EH (cell line): ENCODE measurements at regions not wholly inside any gene's neighbourhood (a gene's known extent, or its start where the extent isn't known, plus 50 kb on each side); places are given as distances from the start of the nearest gene placed in this dataset.
"Not testable (repeated sequence)": the region's sequence is repeated elsewhere in the genome, so short reads cannot be mapped to it uniquely, and the experiment has no call there.

Experiments
- DNase-seq: peaks from one replicate; pipeline ENCODE4 v3.0.0-alpha.2; 2015; ENCODE audit warnings: low read depth

DNA sequence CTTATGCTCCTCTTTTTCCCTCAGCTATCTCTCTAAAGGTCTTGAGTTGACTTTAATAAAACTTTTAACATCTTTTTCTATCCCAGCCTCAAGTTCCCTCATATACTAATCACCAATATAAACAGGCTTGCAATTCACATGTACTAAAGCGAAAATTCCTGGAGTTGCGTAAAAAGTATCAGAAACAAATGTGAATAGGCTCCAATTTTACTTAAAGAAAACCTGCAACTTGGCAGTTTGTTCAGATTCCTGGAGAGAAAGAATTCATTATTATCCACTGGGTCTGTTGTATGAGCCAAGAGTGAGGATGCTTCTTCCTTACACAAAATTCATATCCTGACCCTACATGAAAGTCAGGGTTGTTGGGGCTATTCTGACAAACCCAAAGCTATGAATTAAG lies 384.2 kb downstream of the DTWD2 start:
- DNase-seq = no peak

DNA sequence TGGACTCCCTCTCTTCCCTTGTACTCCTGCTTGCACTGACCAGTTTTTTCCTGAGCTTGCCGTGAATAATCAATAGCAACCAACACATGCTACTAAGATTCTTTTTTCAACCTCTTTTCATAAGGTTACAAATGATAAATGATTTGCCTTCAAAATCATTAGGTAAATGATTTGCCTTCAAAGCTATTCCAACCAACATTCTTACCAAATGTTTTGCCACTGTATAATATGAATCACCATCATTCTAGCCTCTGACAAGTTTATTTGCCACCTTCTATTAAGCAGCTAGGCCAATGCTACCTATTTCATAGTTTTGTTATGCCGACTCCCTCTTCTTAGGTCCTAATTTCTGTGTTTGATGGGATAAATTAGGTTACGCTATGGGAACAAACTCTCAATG lies 385.1 kb downstream of the DTWD2 start:
- no peak for DNase-seq

DNA sequence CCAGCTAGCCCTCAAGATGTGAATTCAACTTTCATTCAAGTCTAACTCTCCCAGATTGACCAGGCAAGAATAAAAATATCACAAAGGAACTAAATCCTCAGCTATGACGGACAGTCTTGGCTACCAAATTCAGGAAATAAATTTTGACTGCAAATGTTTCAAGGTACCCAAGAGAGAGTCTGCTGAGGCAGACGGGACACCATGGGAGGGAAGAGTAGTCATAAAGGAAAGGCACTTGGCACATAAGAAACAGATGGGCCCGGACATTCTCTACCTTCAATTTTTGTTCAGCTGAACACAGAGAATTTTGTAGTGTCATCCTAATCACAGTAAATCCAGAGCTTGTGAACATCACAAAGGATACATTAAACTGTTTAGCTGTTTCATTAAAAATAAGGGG lies 390.0 kb downstream of the DTWD2 start:
- no peak for DNase-seq

DNA sequence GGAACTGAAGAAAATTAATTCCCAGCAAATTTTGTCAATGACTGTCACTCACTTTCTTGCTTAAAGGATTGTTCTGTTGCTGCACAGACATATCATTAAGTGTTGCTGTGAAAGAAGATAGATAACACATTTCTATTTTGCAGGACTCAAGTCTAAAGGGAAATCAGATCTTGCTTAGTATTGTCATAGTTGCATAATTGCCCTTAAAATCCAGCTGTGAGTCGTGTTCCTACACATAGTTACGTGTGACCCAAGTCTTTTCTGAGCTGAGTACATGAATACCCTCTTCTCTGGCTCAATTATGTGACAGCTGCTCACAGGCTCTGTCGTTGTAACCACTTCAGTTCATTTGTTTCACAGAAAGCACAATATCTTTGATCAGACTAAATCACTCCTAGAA lies 390.8 kb downstream of the DTWD2 start:
- no peak for DNase-seq

DNA sequence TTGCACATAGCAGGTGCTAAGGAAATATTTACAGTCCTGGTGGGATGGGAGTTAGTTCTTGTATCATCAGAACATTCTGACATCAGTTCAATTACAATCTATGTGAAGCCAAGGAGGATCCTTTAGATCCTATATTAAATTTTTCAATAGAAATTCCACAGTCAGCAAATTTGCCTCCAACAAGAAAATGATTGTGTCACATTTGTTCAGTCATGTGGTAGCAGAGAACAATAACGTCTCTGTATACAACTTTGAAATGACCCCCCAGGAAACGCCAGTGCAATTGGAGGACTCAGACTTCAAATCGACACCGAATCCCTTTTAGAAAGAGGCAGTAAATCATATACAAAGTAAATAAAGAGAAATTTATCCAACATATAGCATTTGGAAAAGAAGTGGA lies 392.1 kb downstream of the DTWD2 start:
- DNase-seq = no peak

DNA sequence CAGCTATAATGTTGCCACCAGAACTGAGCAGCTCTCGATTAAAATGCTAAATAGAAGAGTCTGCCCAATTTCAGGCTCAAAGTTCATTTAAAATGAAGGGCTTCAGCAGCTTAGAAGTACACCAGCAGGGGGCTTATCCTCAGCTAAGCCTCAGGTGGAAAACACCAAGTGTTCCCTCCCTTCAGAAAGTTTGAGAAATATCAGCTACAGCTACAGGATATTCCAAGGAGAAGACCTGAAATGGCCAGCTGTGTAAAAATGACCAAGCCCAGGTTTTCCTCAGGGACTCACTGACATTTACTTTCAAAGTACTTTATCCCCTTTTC lies 395.4 kb downstream of the DTWD2 start:
- DNase-seq = no peak

DNA sequence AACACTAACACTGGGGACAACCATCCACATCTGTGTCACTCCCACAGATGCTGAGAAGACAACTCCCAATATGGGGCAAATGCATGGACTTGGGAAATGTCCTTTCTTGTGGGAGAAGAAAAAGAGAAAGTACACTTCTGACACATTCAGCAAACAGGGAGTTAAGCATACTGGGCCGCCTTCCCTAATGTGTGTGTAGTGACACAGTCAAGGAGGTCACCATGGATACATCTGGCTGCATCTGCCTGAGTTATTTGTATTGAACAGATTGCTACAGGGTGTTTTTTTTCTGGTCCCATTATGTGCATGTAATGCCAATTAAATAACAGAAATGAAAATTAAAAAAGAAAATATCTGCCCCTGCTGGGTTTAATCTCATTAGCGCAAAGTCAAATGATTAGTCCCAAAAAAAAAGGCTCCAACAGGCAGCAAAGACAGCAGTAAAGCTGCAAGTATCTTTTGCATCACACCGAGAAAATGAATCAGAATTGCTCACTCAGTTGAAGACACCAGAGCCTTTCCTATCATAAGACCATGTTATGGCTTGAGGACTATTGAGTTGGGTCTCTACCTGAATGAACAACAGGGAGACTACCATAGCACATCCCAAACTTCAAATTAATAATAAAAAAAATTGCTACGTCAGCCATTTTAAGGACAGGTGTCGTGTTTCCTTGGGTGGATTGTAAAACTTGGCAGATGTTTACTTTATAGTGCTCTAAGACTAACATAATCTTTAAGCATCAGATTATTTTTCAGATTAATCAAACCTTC lies 395.9 kb downstream of the DTWD2 start:
- no peak for DNase-seq

DNA sequence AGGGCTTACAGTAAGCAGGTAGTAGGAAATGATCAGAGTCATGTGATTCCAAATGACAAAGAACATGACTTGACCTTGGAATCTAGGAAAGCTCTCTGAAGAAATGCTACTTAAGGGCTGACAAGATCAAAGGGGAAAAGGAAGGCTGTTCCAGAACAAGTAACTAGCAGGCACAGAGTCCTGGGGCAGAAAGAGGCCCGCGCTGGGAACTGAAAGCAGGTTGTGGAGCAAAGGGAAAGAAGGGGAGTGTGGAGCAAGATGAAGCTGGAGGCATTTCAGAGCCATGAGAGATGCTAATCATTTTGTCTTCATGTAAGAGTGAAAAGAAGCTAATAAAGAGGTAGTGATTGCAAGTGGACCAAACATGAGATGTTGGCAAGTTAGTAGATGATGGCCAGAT lies 397.5 kb downstream of the DTWD2 start:
- DNase-seq = no peak

DNA sequence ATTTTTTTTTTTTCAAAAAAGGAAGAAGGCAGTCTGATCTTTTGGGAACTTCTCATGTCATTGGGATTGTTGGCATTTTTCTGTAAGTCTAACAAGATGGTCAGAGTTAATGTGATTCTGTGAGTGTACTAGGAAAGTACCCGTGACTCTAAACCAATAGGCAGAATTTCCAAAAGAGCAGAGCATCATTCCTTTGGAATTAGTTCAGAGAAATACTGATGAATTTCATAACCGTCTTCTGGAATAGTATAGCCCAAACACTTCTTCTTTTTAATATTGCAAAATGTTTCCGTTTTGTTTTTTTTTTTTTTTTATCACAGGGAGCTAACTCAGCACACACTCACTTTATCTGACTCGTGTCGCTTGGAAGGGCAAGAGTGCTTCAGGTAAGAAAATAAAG lies 407.4 kb downstream of the DTWD2 start:
- DNase-seq = peak; percentile 2

DNA sequence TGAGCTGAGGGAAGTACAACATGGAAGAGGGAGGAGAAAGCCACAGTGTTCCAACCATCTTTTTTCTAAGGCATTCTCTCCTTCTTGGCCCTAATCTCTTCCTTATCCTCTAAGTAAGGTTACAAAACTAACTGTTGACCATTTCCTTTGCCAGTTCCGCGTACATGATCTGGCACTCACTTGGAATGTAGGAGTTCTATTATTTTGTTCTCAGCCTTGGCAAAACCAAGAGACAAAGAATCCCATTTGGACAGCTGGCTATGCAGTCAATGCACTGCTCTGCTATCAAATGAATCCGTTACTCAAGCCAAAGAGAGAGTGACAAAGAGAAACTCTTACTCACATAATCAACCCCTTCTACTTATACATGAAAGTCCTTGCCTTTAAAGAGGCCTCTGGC lies 410.3 kb downstream of the DTWD2 start:
- no peak for DNase-seq

DNA sequence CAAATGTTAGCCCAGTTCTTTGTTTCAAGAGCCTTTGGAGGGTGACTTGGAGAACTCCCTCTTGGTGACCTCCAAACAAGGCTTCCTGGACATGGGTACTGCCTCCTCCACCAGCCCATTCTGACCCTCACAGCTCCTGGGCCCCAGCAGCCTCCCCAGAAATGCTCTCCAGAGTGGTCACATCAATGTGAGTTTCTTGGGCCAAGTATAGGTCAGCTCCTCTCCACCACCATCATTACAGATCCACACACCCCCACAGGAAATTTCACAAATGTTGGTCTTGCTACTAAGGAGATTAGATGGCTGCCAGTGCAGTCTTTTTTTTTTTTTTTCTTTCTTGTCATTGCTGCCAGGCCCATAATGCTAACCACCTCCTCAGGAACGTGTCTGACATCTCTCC lies 410.7 kb downstream of the DTWD2 start:
- DNase-seq = no peak

DNA sequence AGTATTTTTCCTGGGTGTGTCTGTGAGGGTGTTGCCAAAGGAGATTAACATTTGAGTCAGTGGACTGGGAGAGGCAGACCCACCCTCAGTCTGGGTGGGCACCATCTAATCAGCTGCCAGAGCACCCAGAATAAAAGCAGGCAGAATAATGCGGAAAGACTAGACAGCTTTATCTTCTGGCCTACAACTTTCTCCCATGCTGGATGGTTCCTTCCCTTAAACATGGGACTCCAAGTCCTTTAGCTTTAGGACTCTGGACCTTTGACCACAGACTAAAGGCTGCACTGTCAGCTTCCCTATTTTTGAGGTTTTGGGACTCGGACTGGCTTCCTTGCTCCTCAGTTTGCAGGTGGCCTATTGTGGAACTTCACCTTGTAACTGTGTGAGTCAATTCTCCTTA lies 418.1 kb downstream of the DTWD2 start:
- DNase-seq = not testable (repeated sequence)

DNA sequence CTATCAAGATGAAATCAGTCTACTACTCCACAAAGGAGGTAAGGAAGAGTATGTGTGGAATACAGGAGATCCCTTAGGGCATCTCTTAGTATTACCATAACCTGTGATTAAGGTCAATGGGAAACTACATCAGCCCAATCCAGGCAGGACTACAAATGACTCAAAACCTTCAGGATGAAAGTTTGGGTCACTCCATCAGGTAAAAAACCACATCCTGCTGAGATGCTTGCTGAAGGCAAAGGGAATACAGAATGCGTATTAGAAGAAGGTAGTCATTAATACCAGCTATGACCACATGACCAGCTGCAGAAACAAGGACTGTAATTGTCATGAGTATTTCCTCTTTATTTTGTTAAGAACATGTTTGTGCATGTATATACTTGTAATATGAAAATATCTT lies 418.8 kb downstream of the DTWD2 start:
- DNase-seq = not testable (repeated sequence)

DNA sequence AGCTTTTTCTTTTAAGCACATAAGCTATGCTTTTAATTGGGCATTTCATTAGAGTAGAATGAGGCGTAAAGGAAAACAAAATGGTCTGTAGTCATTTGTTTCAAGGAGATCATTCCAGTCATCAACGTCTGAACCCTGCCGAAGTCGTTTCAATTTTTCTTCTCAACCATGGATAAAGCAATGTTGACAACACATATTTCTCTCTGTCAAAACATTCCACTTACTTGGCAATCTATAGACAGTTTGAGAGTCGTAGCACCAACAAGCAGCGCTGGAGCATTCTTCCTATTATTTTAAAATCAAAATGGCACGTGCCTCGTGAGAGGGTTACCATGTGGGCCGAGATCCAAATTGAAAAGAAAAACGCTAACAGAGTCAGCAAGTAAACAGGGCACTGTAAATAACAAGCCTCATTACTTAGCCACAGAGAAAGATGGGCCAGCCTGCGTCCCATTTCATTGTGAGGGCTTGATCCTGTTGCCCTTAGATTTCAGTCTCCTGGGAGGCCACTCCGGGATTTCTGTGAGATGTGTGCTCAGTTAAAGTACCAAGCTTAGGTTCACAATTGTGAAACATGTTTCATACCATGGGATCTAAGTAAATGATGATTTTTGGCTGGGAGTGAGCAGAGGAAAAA lies 422.9 kb downstream of the DTWD2 start:
- DNase-seq = no peak

DNA sequence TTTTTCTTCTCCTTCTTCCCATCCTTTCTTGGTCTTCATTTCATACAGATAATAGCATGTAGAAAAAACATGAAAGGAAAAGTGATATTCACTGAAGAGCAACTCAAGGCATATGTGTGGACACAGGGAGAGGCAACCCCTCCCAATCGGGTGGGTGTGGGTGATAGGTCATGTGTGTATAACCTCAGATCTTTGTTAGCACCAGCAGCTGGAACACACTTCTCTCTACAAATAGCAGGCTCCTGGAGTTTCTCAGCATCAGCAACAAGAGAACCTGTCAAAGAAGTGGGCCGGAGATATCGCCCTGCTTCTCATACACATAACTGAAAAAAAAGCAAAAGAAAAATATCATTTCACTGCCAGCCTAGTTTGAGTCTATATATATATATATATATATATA lies 426.4 kb downstream of the DTWD2 start:
- no peak for DNase-seq

DNA sequence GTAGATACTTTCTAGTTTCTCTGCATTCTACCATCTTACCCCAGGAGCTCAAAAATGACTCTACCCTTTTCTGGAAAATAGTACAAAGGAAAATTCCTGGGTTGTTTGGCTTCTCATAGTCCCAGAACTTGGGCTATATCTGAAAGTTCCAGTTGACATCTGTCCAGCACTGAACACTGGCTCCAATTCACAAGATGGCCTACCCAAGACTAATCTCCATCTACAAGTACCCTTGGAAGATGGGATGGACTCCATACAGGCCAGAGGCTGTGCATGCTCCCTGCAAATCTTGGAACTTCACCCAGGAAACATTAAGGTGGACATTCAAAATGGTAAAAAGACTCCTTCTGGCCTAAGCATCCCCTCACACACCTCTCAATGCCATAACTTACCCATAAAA lies 427.1 kb downstream of the DTWD2 start:
- no peak for DNase-seq

DNA sequence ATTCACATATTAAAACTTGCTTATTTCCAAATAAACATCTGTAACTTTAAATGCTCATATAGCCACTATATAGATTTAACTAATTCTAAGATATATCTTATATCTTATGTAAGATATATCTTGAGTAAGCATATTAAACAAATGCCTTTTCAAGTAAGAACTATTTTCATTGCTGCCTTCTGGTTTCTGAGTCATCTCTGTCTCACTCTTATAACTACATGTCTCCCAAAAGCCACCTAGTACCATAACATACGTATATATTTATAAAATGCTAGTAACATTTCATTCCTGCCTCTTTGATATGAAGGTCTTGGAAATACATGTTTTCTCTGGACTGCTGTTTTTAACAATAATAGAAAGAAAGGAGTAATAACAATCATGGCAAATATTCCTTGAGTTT lies 429.5 kb downstream of the DTWD2 start:
- DNase-seq = peak; percentile 20

DNA sequence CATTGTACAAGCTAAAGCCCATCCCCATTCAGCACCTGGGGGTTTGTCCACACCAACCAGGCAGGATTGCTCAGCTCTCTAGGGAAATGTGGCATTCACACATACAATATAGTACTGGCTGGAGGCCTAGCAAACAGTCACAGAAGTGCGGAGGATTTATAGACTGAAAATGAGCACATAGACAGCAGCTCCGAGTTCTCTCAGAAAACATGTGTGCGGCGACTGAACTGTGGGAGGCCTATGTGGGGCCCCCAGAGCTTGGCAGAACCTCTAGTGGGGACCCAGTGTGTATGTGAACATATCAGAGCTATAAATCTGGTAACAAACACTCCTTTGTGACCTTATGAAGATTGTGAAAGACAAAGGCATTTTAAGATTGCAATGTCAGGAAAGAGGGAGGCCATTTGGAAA lies 431.1 kb downstream of the DTWD2 start:
- peak; percentile 31 for DNase-seq

DNA sequence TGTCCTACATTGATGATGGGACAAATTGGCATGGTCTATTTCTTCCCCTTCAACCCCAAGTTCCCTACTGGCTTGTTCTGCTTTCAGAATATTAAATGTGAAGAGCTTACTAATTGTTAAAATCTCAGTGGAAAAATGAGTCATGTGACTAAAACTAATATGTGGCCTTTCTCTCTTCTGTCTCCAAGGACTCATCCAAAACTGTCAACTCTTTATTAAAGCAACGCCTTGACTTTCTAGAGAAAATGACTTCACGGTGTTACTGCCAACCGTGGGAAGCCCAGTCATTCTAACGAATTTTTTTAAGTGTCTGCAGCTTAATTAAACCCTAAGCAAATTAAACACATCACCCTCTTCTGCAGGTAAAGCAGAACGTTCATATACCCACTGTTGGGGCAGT lies 431.6 kb downstream of the DTWD2 start:
- DNase-seq = no peak

DNA sequence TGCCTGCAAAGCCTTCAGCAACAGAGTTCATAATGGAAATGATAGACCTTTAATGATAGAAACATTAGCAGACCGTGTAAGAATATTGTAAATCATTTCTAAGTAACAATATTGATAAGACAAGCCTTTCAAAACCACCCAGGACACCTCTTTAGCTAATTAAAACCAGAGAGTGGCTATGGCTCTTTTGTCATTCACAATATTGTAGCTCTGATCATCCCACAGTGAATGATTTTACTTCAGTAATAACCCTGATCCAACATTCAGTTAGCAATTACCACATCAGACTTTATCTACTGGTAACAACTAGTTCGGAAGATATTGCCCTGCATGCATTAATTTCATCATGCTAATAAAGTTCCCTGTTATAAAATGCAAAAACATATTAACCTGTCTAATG lies 432.6 kb downstream of the DTWD2 start:
- DNase-seq = no peak

DNA sequence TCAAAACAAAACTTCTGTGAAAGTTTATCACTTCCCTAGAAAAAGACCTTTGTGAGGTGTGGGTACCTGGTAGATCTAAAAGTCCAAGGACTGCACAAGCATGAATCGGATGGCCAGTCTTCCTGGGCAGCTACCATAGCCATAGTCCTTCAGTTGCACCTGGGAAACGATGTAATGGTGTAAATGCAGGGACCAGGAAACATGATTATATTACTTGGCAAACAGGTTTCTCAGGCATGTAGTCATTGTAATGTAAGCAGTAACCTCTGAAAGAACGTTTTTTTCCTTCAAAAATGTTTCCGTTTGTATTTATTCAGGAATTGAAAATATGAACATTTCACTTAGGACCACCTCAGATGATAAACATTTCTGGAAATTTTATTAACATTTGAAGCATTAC lies 433.4 kb downstream of the DTWD2 start:
- no peak for DNase-seq

DNA sequence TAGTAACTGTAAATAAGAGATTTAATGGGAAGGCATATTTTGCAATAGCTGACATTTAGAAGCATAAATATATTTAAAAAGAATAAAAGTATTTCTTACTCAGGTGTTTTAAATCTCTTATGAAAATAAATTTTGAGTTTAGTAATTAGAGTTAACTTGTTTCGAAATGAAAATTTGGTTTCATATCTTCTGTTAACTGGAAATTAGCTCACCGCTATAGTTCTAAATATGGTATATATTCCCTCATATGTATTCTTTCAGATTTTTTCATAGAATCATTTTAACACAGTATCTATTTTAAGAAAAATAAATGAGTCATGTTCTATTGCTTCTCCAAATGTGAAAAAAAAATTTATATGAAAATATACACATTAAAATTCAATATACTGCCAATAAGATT lies 434.1 kb downstream of the DTWD2 start:
- no peak for DNase-seq

DNA sequence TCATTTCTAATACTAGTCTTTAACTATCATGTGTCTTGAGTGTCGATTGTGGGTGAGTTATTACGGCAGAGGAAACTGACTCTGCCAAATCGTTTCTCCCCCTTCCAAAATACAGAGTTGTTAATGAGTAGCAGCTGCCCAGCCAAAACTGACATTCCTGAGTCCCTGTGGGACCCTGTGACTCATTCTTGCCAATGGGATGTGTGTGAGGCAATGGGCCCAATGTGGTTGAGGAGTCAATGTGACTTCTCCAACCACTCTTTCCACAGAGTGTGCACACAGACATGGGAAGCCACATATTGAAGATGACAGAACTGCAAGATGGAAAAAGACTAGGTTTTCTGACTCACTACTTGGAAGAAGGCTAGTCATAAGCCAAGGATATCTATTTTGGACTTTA lies 434.7 kb downstream of the DTWD2 start:
- peak; percentile 95 for DNase-seq

DNA sequence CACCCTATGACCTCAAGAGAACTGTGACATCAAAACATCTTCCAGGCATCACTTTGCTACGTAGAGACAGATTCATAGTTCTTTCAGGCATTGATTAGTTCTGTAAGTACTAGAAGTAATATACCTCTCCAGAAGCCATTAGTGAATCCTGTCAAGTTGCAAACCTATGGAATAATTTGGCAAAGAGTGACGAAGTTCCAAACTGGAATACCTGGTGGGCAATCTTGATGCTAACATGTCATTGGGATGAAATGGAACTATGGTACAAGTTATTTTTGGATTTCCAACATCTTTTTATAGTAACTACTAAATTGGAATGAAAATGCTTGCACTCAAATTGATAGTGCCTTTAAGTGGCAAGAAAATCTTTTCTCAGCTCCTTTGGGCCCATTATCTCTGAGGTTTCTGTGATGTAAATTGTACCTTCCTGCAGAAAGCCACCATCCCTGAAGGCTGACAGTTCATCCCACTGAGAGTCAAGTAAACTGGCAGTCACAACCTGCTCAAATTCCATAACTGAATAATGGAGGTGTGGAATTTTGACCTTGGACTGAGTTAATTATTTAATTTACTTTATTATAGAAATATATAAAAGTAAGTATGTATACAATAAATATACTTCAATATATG lies 435.5 kb downstream of the DTWD2 start:
- no peak for DNase-seq
